Fibroblast of villous mesenchyme (primary cell): ENCODE measurements at regions not wholly inside any gene's neighbourhood (a gene's known extent, or its start where the extent isn't known, plus 50 kb on each side); places are given as distances from the start of the nearest gene placed in this dataset.
A peak's percentile ranks its signal among the peaks of the same experiment; 100 is the strongest.

Experiments
- DNase-seq: peaks from one replicate; pipeline ENCODE4 v3.0.0-alpha.2; 2010; ENCODE audit warnings: low read depth
- H3K4me3 ChIP-seq: 2 replicates; pipeline ENCODE4 v1.5.1; 2011; ENCODE audit warnings: low read depth, mild to moderate bottlenecking, low read length
- CTCF ChIP-seq: IDR thresholded peaks from 2 replicates; pipeline ENCODE4 v1.5.1; 2012; ENCODE audit warnings: low read depth, mild to moderate bottlenecking, low read length; ENCODE audit not compliant: insufficient read depth

GRCh38 chr12:88934163-88934747 is 354.0 kb upstream of the KITLG start:
- no peak for TF ChIP-seq CTCF
- DNase-seq: peak; percentile 27
- H3K4me3 ChIP-seq: no peak overlapping the region

- TF ChIP-seq CTCF: no peak
- H3K4me3 ChIP-seq: no peak overlapping the region
- DNase-seq: no peak
These were observed 352.2 kb upstream of the KITLG start for GRCh38 chr12:88932457-88932856.

- no peak overlapping the region for H3K4me3 ChIP-seq
These were observed 351.3 kb upstream of the KITLG start for GRCh38 chr12:88931598-88931997.

GRCh38 chr12:88925454-88925853 is 345.2 kb upstream of the KITLG start:
- no peak for TF ChIP-seq CTCF
- no peak for DNase-seq
- no peak overlapping the region for H3K4me3 ChIP-seq

More at GRCh38 chr12:88931598-88931997, 351.3 kb upstream of the KITLG start:
- no peak for TF ChIP-seq CTCF
- DNase-seq: no peak

GRCh38 chr12:88924162-88924561 is 343.9 kb upstream of the KITLG start:
- no peak overlapping the region for H3K4me3 ChIP-seq
- DNase-seq: no peak
- TF ChIP-seq CTCF: no peak

- no peak for DNase-seq
- no peak overlapping the region for H3K4me3 ChIP-seq
- no peak for TF ChIP-seq CTCF
These were observed 343.4 kb upstream of the KITLG start for GRCh38 chr12:88923631-88924030.

GRCh38 chr12:88922816-88923215 is 342.5 kb upstream of the KITLG start:
- no peak overlapping the region for H3K4me3 ChIP-seq
- TF ChIP-seq CTCF: no peak
- no peak for DNase-seq
